K562 (cell line): ENCODE measurements at regions not wholly inside any gene's neighbourhood (a gene's known extent, or its start where the extent isn't known, plus 50 kb on each side); places are given as distances from the start of the nearest gene placed in this dataset.

Experiments used
- HNRNPH1 ChIP-seq: fragments of 200-400 bp; formaldehyde crosslinking; optimal IDR thresholded peaks from 2 replicates; pipeline ENCODE3; 2017; ENCODE audit warnings: low read depth, mild to moderate bottlenecking, low read length, moderate library complexity
- TF ChIP-seq, protein P1 (sequence below): fragments of 450-650 bp; formaldehyde crosslinking; IDR thresholded peaks from 2 replicates; pipeline ENCODE4 v1.4.0; 2020; ENCODE audit warnings: mild to moderate bottlenecking, mixed read lengths

DNA sequence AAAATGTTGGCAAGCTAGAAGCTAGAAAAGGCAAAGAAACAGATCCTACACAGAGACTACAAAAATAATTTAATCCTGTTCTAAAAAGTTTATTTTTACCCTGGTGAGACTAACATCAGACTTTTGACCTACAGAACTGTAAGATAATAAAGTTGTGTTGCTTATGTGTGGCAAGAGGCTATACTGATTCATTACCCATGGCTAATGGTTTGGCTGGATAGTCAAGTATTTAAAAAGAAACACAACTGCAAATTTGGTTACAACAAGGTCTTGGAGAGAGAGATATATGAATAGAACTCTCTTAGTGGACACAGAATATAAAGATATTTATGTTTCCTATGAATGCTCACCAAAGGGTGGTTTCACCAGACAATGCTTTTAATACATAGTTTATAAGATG lies 364.2 kb upstream of the PLSCR5 start:
- TF ChIP-seq HNRNPH1 = no peak
- TF ChIP-seq, protein P1, sequence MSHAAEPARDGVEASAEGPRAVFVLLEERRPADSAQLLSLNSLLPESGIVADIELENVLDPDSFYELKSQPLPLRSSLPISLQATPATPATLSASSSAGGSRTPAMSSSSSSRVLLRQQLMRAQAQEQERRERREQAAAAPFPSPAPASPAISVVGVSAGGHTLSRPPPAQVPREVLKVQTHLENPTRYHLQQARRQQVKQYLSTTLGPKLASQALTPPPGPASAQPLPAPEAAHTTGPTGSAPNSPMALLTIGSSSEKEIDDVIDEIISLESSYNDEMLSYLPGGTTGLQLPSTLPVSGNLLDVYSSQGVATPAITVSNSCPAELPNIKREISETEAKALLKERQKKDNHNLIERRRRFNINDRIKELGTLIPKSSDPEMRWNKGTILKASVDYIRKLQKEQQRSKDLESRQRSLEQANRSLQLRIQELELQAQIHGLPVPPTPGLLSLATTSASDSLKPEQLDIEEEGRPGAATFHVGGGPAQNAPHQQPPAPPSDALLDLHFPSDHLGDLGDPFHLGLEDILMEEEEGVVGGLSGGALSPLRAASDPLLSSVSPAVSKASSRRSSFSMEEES (CRISPR knock-in tag) = no peak
